Chondrocyte (in vitro differentiated cells): ENCODE measurements at regions not wholly inside any gene's neighbourhood (a gene's known extent, or its start where the extent isn't known, plus 50 kb on each side); places are given as distances from the start of the nearest gene placed in this dataset.

Experiments
- DNase-seq: peaks from one replicate; pipeline ENCODE4 v3.0.0; 2021; ENCODE audit warnings: mixed read lengths, low spot score
- H3K27ac Mint-ChIP-seq: one replicate; pipeline ENCODE4 v1.8.0; 2021; ENCODE audit warnings: mild to moderate bottlenecking, moderate library complexity, mixed read lengths; ENCODE audit not compliant: unreplicated experiment
- H3K27me3 Mint-ChIP-seq: 2 replicates; pipeline ENCODE4 v1.8.0; 2021; ENCODE audit warnings: low read depth, mixed read lengths
- H3K36me3 Mint-ChIP-seq: 2 replicates; pipeline ENCODE4 v1.8.0; 2021; ENCODE audit warnings: low read depth, mixed read lengths
- H3K4me1 Mint-ChIP-seq: 2 replicates; pipeline ENCODE4 v1.8.0; 2021; ENCODE audit warnings: low read depth, mild to moderate bottlenecking, mixed read lengths
- H3K4me3 Mint-ChIP-seq: one replicate; pipeline ENCODE4 v1.8.0; 2021; ENCODE audit warnings: mild to moderate bottlenecking, moderate library complexity, mixed read lengths; ENCODE audit not compliant: unreplicated experiment
- H3K9me3 Mint-ChIP-seq: 2 replicates; pipeline ENCODE4 v1.8.0; 2021; ENCODE audit warnings: low read depth, mixed read lengths
- TF ChIP-seq, protein P1 (sequence below): fragments of 200-600 bp; sonication (generic); IDR thresholded peaks from 2 replicates; pipeline ENCODE4 v1.5.0; 2021; ENCODE audit warnings: antibody characterized with exemption, mild to moderate bottlenecking, moderate library complexity

DNA sequence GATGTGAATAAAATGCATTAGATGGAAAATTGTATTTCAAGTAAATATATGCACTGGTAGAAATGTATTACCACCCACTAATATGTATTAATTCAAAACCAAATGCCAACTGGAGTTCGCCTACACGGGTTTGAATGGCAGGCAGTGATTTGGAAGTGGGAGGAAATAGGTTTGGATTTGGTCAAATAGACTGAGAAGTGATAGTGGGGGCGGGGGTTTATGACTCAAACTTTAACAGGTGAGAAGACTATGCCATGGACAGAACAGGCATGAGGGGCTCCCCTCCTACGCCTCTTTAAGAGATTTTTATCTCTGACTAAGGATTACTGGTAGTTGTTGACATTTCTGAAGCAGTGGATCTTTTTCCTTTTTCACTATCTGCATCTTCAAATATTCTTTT, 677.8 kb downstream of the NTRK3 start:
- DNase-seq = no peak
- H3K4me3 Mint-ChIP-seq = no peak overlapping the region
- H3K4me1 Mint-ChIP-seq = no peaks in the 10 kb centered on the region
- H3K27ac Mint-ChIP-seq = no peak overlapping the region
- TF ChIP-seq, protein P1, sequence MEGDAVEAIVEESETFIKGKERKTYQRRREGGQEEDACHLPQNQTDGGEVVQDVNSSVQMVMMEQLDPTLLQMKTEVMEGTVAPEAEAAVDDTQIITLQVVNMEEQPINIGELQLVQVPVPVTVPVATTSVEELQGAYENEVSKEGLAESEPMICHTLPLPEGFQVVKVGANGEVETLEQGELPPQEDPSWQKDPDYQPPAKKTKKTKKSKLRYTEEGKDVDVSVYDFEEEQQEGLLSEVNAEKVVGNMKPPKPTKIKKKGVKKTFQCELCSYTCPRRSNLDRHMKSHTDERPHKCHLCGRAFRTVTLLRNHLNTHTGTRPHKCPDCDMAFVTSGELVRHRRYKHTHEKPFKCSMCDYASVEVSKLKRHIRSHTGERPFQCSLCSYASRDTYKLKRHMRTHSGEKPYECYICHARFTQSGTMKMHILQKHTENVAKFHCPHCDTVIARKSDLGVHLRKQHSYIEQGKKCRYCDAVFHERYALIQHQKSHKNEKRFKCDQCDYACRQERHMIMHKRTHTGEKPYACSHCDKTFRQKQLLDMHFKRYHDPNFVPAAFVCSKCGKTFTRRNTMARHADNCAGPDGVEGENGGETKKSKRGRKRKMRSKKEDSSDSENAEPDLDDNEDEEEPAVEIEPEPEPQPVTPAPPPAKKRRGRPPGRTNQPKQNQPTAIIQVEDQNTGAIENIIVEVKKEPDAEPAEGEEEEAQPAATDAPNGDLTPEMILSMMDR = no peak
- H3K27me3 Mint-ChIP-seq = peaks cover 10% of the 10 kb centered on the region
- H3K36me3 Mint-ChIP-seq = no peaks in the 10 kb centered on the region
- no peaks in the 10 kb centered on the region for H3K9me3 Mint-ChIP-seq

DNA sequence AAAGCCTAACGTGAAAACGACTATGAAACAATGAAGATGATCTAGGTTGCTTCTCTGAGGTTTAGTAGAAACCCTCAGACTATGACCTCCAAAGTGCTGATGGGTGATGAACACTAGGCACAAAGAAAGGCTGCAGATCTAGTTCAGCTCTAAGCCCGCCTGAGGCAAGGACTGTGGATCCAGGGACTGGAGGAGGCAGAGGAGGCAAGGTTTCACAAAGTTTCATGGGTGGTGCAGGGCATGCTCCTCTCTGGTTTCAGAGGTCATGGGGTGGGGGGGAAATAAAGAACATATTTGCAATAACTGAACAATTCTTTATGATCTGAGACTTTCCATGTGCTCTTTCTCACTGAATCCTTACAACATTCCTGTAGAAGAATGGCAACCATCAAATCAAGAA, 679.2 kb downstream of the NTRK3 start:
- TF ChIP-seq, protein P1 = no peak
- no peak overlapping the region for H3K27ac Mint-ChIP-seq
- DNase-seq = no peak

DNA sequence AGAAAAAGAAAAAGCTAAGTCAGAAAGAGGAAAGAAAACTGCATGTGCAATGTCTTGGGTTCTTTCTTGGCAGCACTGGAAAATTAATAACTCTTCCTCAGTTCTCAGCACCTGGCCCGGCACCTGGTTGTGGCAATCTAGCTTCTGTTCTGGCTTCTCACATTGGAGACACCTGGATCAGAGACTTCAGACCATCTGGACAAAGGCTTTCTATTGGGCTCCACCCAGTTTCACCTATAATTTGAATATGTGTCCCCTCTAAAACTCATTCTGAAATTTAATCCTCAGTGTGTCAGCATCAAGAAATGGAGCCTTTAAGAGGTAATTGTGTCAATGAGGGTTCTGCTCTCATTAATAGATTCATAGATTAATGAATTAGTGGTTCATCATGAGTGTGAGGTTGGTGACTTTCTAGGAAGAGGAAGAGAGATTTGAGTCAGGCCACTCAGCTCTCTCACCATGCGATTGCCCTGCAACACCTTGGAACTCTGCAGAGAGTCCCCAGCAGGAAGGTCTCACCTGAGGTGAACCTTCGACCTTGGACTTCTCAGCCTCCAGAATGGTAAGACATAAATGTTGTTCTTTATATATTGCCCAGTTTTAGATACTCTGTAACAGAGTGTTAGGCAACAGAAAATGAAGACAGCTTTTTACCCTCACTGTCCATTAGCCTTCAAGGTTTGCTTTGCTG, 679.9 kb downstream of the NTRK3 start:
- Mint-ChIP-seq H3K4me3 (no peak overlapping the region), H3K4me1 (no peaks in the 10 kb centered on the region), H3K27ac (no peak overlapping the region), H3K27me3 (peaks cover 10% of the 10 kb centered on the region), H3K9me3 (no peaks in the 10 kb centered on the region), H3K36me3 (no peaks in the 10 kb centered on the region)
- DNase-seq = no peak
- TF ChIP-seq, protein P1 = no peak

More for the DNA sequence above, 679.2 kb downstream of the NTRK3 start:
- no peaks in the 10 kb centered on the region for H3K4me1 Mint-ChIP-seq
- no peak overlapping the region for H3K4me3 Mint-ChIP-seq
- no peaks in the 10 kb centered on the region for H3K36me3 Mint-ChIP-seq
- no peaks in the 10 kb centered on the region for H3K9me3 Mint-ChIP-seq
- H3K27me3 Mint-ChIP-seq = peaks cover 10% of the 10 kb centered on the region

DNA sequence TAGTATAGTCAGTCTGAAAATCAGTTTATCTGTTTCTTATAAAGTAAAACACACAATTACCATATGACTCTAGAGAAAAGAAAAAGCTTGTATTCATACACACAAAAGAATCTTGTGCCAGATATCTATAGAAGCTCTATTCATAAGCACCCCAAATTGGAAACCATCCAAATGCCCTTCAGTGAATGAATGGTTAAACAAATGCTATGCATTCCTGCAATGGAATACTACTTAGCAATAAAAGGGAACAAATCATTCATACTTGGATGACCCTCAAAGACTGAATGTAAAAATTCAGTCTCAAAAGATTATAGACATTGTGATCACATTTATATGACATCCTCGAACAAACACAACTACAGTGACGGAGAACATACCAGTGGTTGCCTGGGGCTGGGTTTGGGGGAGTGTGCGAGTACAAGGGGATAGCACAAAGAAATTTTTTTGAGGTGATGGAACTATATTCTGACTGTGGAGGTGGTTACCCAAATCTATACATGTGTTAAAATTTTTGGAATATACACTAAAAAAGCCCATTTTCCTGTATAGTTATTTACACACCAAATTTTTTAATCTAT, 680.6 kb downstream of the NTRK3 start:
- no peak for DNase-seq
- no peaks in the 10 kb centered on the region for H3K36me3 Mint-ChIP-seq
- H3K9me3 Mint-ChIP-seq = no peaks in the 10 kb centered on the region
- TF ChIP-seq, protein P1 = no peak
- peaks cover 10% of the 10 kb centered on the region for H3K27me3 Mint-ChIP-seq
- H3K4me1 Mint-ChIP-seq = no peaks in the 10 kb centered on the region
- H3K27ac Mint-ChIP-seq = no peak overlapping the region
- H3K4me3 Mint-ChIP-seq = no peak overlapping the region

DNA sequence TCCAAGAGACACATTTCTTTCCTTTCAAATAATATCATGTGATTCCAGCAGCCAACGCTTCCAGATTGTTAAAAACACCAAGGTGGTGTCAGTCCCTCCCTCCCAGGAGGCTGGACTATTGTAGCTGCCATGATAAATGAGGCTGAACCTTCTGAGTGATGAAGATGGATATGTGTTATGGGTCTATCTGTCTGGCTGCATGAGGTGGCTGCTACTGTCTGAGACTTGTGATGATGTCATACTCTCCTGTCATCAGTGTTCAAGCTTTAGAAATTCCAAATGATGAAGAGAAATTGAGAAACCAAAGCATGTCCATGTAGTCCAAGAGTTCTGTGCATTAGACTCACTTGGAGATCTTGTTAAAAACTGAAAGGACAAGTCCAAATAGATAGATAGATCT, 683.0 kb downstream of the NTRK3 start:
- no peak overlapping the region for H3K4me3 Mint-ChIP-seq
- TF ChIP-seq, protein P1 = no peak

More for the DNA sequence above, 683.0 kb downstream of the NTRK3 start:
- no peaks in the 10 kb centered on the region for H3K4me1 Mint-ChIP-seq
- H3K27ac Mint-ChIP-seq = no peak overlapping the region
- H3K27me3 Mint-ChIP-seq = peaks cover 10% of the 10 kb centered on the region
- no peaks in the 10 kb centered on the region for H3K9me3 Mint-ChIP-seq
- no peak for DNase-seq
- H3K36me3 Mint-ChIP-seq = no peaks in the 10 kb centered on the region
